GM10266 (cell line): ENCODE measurements at regions not wholly inside any gene's neighbourhood (a gene's known extent, or its start where the extent isn't known, plus 50 kb on each side); places are given as distances from the start of the nearest gene placed in this dataset.
"Not testable (repeated sequence)": the region's sequence is repeated elsewhere in the genome, so short reads cannot be mapped to it uniquely, and the experiment has no call there.

Experiments
- DNase-seq: peaks from one replicate; pipeline ENCODE4 v3.0.0; 2012; ENCODE audit errors: extremely low spot score
- TF ChIP-seq, protein P1 (sequence below): IDR thresholded peaks from 2 replicates; pipeline ENCODE4 v1.5.1; 2012; ENCODE audit warnings: mild to moderate bottlenecking, low read depth; ENCODE audit not compliant: control insufficient read depth, insufficient read depth; ENCODE audit errors: missing control alignments

DNA sequence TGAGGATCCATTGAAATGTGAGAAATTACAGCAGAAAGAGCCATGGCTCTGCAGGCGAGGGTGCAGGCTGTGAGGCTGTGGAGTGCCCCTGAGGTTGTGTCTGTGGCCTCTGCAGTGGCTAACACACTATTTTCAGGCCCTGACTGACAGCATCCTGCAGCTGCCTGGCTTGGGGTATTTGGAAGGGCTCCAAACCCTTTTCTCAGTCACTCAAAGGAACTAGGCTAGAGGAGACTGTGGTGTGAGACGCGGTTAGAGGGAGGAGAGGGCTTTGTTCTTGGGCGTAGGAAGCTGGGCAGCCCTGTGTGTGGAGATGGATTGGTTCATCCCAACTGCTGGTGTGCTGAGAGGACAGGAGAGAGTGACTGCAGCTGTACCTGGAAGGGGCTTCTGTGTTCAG is 134.9 kb downstream of the RAMP3 start:
- DNase-seq = no peak
- TF ChIP-seq, protein P1, sequence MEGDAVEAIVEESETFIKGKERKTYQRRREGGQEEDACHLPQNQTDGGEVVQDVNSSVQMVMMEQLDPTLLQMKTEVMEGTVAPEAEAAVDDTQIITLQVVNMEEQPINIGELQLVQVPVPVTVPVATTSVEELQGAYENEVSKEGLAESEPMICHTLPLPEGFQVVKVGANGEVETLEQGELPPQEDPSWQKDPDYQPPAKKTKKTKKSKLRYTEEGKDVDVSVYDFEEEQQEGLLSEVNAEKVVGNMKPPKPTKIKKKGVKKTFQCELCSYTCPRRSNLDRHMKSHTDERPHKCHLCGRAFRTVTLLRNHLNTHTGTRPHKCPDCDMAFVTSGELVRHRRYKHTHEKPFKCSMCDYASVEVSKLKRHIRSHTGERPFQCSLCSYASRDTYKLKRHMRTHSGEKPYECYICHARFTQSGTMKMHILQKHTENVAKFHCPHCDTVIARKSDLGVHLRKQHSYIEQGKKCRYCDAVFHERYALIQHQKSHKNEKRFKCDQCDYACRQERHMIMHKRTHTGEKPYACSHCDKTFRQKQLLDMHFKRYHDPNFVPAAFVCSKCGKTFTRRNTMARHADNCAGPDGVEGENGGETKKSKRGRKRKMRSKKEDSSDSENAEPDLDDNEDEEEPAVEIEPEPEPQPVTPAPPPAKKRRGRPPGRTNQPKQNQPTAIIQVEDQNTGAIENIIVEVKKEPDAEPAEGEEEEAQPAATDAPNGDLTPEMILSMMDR = no peak

DNA sequence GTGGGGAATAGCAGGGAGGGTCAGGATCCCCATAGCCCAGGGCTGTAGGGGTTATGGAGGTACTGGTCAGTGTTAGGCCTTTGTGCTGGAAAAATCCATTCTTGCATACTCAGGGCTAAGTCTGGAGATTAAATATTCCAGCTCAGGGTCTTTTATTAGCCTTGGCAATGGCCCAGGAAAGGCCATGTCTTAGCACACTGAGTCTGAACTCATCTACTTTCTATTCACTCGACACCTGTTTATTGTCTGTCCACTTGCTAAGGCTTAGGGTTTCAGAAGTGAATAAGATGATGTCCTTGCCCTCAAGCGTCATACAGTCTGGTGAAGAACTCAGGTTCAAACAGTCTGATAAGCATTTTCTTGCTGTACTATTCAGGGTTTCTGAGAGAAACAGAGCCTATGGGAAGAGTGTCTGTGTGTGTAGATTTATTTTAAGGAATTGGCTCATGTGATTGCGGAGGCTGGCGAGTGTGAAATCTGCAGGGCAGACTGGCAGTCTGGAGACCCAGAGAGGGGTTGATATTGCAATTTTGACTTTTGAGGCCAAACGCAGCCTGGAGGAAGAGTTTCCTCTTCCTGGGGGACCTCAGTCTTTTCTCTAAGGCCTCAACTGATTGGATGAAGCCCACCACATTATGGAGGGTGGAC is 135.8 kb downstream of the RAMP3 start:
- DNase-seq = no peak
- TF ChIP-seq, protein P1 = no peak

DNA sequence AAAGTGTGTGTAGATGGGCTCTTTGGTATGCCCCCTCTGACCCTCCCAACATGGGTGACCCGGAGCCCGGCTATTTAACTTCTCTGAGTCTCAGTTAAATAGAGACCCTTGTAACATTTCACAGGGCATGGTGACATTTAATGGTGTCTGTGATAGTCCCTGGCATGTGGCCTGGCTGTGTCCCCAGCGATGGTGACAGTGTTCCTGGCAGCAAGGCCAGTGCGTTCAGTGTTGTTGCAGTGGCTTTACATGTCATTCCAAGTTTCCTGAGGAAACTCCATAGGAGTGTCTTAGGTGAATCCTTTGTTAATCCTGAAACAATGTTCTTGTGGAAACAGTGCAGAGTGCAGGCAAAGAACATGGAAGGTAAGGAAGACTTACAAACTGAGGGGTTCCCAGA is 137.0 kb downstream of the RAMP3 start:
- DNase-seq = no peak
- TF ChIP-seq, protein P1 = no peak

DNA sequence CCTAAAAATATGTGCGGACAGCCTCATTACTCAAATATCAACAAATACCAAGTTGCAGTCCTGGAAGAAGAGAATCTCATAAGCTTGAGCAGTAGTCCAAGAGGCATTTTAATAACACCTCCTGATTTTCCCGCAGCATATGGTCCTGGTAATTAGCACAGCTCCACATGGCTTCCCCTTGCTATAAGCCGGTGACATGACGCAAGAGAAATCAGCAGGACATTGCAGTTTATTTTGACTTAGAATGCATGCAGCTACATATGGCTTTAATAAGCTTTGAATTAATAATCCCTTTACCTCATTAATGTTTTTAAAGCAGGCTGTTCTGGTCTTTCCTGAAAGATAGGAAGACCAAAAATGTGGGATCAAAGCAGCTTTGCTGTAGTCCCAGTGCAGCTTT is 137.6 kb downstream of the RAMP3 start:
- TF ChIP-seq, protein P1 = no peak
- DNase-seq = no peak

DNA sequence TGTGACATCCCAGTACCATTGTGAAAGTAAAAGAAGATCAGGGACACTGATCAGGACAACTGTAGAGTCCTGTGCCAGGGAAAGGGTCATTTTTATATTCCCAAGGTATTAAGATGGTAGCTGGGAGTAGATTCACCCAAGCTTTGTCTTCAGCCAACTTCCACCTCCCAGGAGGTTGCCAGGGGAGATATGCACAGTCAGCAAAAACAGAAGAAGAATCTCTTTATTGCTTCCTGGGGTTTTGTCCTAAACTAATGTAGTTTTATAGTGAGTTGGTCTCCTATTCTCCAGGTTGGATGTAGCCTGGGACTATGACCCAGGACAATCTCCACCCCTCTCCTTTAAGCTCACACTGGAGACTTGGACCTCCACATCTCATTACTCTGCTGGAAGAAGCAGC is 139.2 kb downstream of the RAMP3 start:
- no peak for DNase-seq
- TF ChIP-seq, protein P1 = no peak

DNA sequence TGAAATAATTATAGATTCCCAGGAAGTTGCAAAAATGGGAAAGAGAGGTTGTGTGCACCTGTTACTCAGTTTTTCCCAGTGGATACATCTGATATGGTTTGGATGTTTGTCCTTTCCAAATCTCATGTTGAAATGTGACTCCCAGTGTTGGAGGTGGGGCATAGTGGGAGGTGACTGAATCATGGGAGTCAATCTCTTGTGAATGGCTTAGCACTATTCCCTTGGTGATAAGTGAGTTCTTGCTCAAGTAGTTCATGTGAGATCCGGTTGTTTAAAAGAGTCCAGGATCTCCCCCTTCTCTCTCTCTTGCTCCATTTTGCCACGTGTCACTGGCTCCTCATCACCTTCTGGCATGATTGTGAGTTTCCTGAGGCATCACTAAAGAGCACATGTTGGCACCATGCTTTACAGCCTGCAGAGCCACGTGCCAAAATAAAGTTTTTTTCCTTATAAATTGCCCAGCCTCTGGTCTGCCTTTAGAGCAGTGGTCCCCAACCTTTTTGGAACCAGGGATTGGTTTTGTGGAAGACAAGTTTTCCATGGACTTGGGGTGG is 149.2 kb downstream of the RAMP3 start:
- TF ChIP-seq, protein P1 = no peak
- no peak for DNase-seq

DNA sequence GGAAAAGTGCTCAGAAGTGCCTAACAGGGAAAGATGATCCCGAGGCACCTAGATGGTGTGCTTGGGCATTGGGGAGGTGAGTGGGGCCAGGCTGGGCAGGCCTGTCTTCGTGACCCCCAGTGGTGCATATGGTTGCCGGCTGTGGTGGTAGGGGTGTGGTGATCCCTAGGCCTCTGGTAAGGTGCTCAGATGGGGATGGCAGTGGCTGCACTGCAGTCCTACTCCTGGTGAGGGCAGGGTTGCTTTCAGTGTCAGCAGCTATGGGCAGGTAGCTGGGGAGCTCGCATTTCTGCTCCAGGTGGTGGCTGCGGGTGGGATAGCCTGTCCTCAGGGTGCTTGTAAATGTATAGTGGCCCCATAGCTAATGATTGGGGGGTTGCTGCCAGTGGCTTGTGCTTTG is 154.0 kb downstream of the RAMP3 start:
- TF ChIP-seq, protein P1 = no peak
- DNase-seq = no peak

DNA sequence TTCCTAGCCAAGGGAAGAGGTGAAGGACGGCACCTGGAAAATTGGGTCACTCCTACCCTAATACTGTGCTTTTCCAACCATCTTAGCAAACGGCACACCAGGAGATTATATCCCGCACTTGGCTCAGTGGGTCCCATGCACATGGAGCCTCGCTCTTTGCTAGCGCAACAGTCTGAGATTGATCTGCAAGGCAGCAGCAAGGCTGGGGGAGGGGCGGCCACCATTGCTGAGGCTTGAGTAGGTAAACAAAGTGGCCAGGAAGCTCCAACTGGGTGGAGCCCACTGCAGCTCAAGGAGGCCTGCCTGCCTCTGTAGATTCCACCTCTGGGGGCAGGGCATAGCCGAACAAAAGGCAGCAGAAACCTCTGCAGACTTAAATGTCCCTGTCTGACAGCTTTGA is 157.9 kb downstream of the RAMP3 start:
- DNase-seq = not testable (repeated sequence)
